Activated T-helper 2 cell treated with anti-CD3 and anti-CD28 coated beads, Interferon-gamma antibody, Interleukin-2, Interleukin-4, amounts not matched to agents 10 μg/mL and 5 μg/mL and 100 μg/mL, durations not matched to agents 14 hours and 24 hours and 36 hours (primary cell): ENCODE measurements at regions not wholly inside any gene's neighbourhood (a gene's known extent, or its start where the extent isn't known, plus 50 kb on each side); places are given as distances from the start of the nearest gene placed in this dataset.

Experiments used
- DNase-seq: peaks from one replicate; pipeline ENCODE4 v3.0.0; 2021; ENCODE audit warnings: low spot score
- H3K27ac Mint-ChIP-seq: one replicate; pipeline ENCODE4 v1.8.0; 2021; ENCODE audit warnings: mixed read lengths
- H3K27me3 Mint-ChIP-seq: one replicate; pipeline ENCODE4 v1.8.0; 2021; ENCODE audit warnings: low read depth, mixed read lengths
- H3K36me3 Mint-ChIP-seq: one replicate; pipeline ENCODE4 v1.8.0; 2021; ENCODE audit warnings: low read depth, mixed read lengths
- H3K4me1 Mint-ChIP-seq: one replicate; pipeline ENCODE4 v1.8.0; 2021; ENCODE audit warnings: low read depth, mixed read lengths
- H3K4me3 Mint-ChIP-seq: one replicate; pipeline ENCODE4 v1.8.0; 2021; ENCODE audit warnings: low read depth, mild to moderate bottlenecking, moderate library complexity, mixed read lengths
- H3K9me3 Mint-ChIP-seq: one replicate; pipeline ENCODE4 v1.8.0; 2021; ENCODE audit warnings: mixed read lengths
- intact Hi-C: fragments of 100-400 bp; cut with micrococcal nuclease; formaldehyde crosslinking; loops from one replicate; pipeline ENCODE4 v1.15.1; 2023

GRCh38 chr9:75699017-75699416 is 191.5 kb upstream of the PCSK5 start:
- H3K27me3 Mint-ChIP-seq, result no peaks in the 10 kb centered on the region
- H3K36me3 Mint-ChIP-seq, result no peaks in the 10 kb centered on the region
- intact Hi-C loops, result no loop called here
- H3K4me3 Mint-ChIP-seq, result no peak overlapping the region
- no peaks in the 10 kb centered on the region for H3K4me1 Mint-ChIP-seq
- H3K27ac Mint-ChIP-seq, result no peak overlapping the region
- H3K9me3 Mint-ChIP-seq, result no peaks in the 10 kb centered on the region
- DNase-seq, result no peak

DNA sequence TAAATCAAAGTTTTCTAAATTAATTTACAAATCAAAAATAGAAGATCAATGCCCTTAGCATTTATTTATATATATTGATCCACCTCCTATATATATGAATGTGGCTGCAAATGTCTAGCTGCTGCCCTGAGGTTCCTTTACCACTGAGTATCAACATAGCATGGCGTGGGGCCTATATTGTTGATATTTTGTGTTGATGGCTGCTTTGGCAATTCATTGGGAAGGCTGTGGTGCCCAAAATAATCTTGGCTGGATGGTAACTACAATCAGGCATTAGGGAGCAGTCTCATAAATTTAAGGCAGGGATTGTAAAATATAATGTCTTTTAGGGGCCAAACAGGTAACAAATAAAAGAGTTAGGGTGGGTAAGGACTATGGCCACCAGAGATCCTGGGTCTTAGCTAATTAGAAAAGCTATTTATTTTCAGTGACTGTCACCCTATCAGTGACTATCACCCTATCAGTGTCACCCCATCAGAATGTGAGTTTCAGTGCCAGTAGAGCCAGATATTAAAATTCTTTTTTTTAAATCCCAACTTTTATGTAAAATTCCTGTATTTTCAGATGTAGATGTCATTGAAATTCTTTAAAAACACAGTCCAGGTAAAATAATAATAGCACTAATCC is 190.7 kb upstream of the PCSK5 start:
- no peaks in the 10 kb centered on the region for H3K27me3 Mint-ChIP-seq
- H3K4me1 Mint-ChIP-seq, result no peaks in the 10 kb centered on the region
- no peaks in the 10 kb centered on the region for H3K9me3 Mint-ChIP-seq
- no peak overlapping the region for H3K4me3 Mint-ChIP-seq
- no peak for DNase-seq
- no peak overlapping the region for H3K27ac Mint-ChIP-seq
- intact Hi-C loops, result no loop called here
- no peaks in the 10 kb centered on the region for H3K36me3 Mint-ChIP-seq

- no peak for DNase-seq
- H3K27ac Mint-ChIP-seq, result no peak overlapping the region
- no peaks in the 10 kb centered on the region for H3K9me3 Mint-ChIP-seq
- no peaks in the 10 kb centered on the region for H3K36me3 Mint-ChIP-seq
- H3K4me3 Mint-ChIP-seq, result no peak overlapping the region
- intact Hi-C loops, result no loop called here
- H3K27me3 Mint-ChIP-seq, result no peaks in the 10 kb centered on the region
- H3K4me1 Mint-ChIP-seq, result no peaks in the 10 kb centered on the region
These were observed 190.2 kb upstream of the PCSK5 start for GRCh38 chr9:75700252-75700640.

GRCh38 chr9:75707191-75707590 is 183.3 kb upstream of the PCSK5 start:
- H3K4me1 Mint-ChIP-seq, result no peaks in the 10 kb centered on the region
- H3K9me3 Mint-ChIP-seq, result no peaks in the 10 kb centered on the region
- no peak for DNase-seq
- H3K36me3 Mint-ChIP-seq, result no peaks in the 10 kb centered on the region
- H3K4me3 Mint-ChIP-seq, result no peak overlapping the region
- intact Hi-C loops, result no loop called here
- peaks cover 2% of the 10 kb centered on the region for H3K27me3 Mint-ChIP-seq
- no peak overlapping the region for H3K27ac Mint-ChIP-seq

GRCh38 chr9:75709698-75710097 is 180.8 kb upstream of the PCSK5 start:
- no peaks in the 10 kb centered on the region for H3K9me3 Mint-ChIP-seq
- H3K4me3 Mint-ChIP-seq, result no peak overlapping the region
- intact Hi-C loops, result no loop called here
- no peaks in the 10 kb centered on the region for H3K36me3 Mint-ChIP-seq
- no peak overlapping the region for H3K27ac Mint-ChIP-seq
- no peak for DNase-seq
- peaks cover 2% of the 10 kb centered on the region for H3K27me3 Mint-ChIP-seq
- no peaks in the 10 kb centered on the region for H3K4me1 Mint-ChIP-seq

GRCh38 chr9:75712700-75713099 is 177.8 kb upstream of the PCSK5 start:
- Mint-ChIP-seq H3K4me1 (no peaks in the 10 kb centered on the region), H3K27ac (no peak overlapping the region)
- intact Hi-C loops, result no loop called here

GRCh38 chr9:75713335-75713734 is 177.1 kb upstream of the PCSK5 start:
- no peak overlapping the region for H3K27ac Mint-ChIP-seq
- H3K4me1 Mint-ChIP-seq, result no peaks in the 10 kb centered on the region
- no peak for DNase-seq
- H3K27me3 Mint-ChIP-seq, result peaks cover 2% of the 10 kb centered on the region
- no peaks in the 10 kb centered on the region for H3K9me3 Mint-ChIP-seq
- intact Hi-C loops, result no loop called here
- no peak overlapping the region for H3K4me3 Mint-ChIP-seq
- no peaks in the 10 kb centered on the region for H3K36me3 Mint-ChIP-seq

More at GRCh38 chr9:75712700-75713099, 177.8 kb upstream of the PCSK5 start:
- Mint-ChIP-seq H3K9me3 (no peaks in the 10 kb centered on the region), H3K27me3 (peaks cover 2% of the 10 kb centered on the region), H3K36me3 (no peaks in the 10 kb centered on the region), H3K4me3 (no peak overlapping the region)
- DNase-seq, result no peak

DNA sequence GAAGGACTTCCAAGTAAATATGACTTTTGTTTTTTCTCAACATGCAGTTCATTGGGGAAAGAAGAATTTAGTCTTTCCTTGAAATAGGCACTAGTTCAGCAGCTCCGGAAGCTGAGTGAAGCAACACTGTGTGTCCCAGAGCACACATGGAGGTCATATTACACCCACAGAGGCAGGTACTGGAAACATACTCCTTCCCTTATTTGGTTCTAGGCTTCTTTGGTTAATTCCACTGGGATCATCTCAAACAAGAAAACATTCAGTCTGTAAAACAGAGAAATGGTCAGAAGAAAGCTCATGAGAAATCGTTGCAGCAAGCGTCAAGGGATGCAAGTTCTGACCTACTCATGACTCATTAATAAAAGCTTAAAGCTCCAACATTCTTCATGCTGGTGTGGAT is 175.1 kb upstream of the PCSK5 start:
- DNase-seq, result no peak
- H3K4me3 Mint-ChIP-seq, result no peak overlapping the region
- no peaks in the 10 kb centered on the region for H3K9me3 Mint-ChIP-seq
- H3K36me3 Mint-ChIP-seq, result no peaks in the 10 kb centered on the region
- intact Hi-C loops, result no loop called here
- H3K27me3 Mint-ChIP-seq, result no peaks in the 10 kb centered on the region
- H3K4me1 Mint-ChIP-seq, result no peaks in the 10 kb centered on the region
- H3K27ac Mint-ChIP-seq, result no peak overlapping the region

DNA sequence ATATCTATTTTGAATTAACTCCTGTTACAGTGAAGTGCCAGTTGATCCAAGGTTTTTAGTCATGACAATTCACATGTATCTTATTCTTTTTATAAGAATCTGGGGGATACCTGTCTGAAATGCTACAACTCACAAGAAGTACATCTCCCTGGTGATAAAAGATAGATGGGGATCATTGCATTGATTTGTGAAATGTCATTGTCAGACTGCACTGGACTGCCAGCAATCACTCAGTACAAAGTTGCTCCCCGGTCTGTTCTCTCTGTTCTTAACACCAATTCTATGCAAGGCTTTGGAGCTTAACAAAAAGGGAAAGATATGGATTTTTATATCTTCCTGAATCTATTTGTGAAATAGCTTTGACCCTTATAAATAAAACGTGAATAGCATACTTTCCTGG is 171.8 kb upstream of the PCSK5 start:
- H3K27ac Mint-ChIP-seq, result no peak overlapping the region
- DNase-seq, result no peak
- H3K4me1 Mint-ChIP-seq, result no peaks in the 10 kb centered on the region
- H3K27me3 Mint-ChIP-seq, result no peaks in the 10 kb centered on the region
- no peaks in the 10 kb centered on the region for H3K9me3 Mint-ChIP-seq
- intact Hi-C loops, result no loop called here
- no peaks in the 10 kb centered on the region for H3K36me3 Mint-ChIP-seq
- H3K4me3 Mint-ChIP-seq, result no peak overlapping the region

DNA sequence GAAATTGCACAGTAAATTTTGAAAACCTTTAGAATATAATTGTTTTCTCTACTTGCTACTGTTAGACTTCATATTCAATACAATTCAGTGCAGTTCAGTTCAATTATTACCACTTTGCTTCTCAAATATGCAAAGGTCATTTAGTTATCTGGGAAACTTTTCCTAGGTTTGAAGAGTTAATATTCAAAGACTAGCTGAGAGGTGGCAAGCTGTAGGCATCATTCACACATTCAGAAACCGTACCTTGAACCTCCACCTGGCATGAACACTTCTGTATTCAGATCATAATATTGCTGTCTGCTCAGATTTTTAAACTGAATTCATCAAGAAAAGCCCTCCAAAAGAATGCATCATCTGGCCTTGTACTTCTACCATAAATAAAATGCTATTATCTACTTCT is 162.1 kb upstream of the PCSK5 start:
- no peaks in the 10 kb centered on the region for H3K27me3 Mint-ChIP-seq
- no peaks in the 10 kb centered on the region for H3K4me1 Mint-ChIP-seq
- no peak overlapping the region for H3K27ac Mint-ChIP-seq
- no peak for DNase-seq
- no peak overlapping the region for H3K4me3 Mint-ChIP-seq
- H3K9me3 Mint-ChIP-seq, result no peaks in the 10 kb centered on the region
- no peaks in the 10 kb centered on the region for H3K36me3 Mint-ChIP-seq
- intact Hi-C loops, result no loop called here

DNA sequence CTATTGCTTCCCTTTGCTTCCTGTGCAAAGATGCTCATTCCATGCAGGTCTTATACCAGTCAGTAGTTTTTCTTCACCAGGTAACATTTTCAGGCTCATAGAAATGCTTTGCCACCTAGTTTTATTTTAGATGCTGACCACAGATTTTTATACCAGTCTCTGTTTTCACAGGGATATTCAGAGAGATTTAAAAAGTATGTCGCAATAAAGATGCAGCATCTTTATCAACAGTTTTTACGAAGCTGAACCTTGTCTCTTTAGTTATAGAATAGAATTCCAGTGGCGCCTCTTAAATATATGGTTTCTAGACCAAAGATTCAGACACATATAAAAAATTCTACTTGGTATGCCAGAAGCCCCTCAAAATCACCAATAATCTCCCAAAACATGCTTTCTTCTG is 155.7 kb upstream of the PCSK5 start:
- no peaks in the 10 kb centered on the region for H3K4me1 Mint-ChIP-seq
- intact Hi-C loops, result no loop called here
- no peak for DNase-seq
- H3K9me3 Mint-ChIP-seq, result no peaks in the 10 kb centered on the region
- peaks cover 1% of the 10 kb centered on the region for H3K27me3 Mint-ChIP-seq
- no peak overlapping the region for H3K4me3 Mint-ChIP-seq
- no peaks in the 10 kb centered on the region for H3K36me3 Mint-ChIP-seq
- H3K27ac Mint-ChIP-seq, result no peak overlapping the region

- no peak for DNase-seq
- Mint-ChIP-seq H3K36me3 (no peaks in the 10 kb centered on the region), H3K27ac (no peak overlapping the region), H3K4me3 (no peak overlapping the region), H3K27me3 (peaks cover 1% of the 10 kb centered on the region), H3K9me3 (no peaks in the 10 kb centered on the region), H3K4me1 (no peaks in the 10 kb centered on the region)
- intact Hi-C loops, result no loop called here
These were observed 150.4 kb upstream of the PCSK5 start for GRCh38 chr9:75739884-75740611.

- H3K4me1 Mint-ChIP-seq, result no peaks in the 10 kb centered on the region
- H3K9me3 Mint-ChIP-seq, result no peaks in the 10 kb centered on the region
- H3K27ac Mint-ChIP-seq, result no peak overlapping the region
- H3K36me3 Mint-ChIP-seq, result no peaks in the 10 kb centered on the region
- intact Hi-C loops, result no loop called here
- no peak overlapping the region for H3K4me3 Mint-ChIP-seq
- DNase-seq, result no peak
- H3K27me3 Mint-ChIP-seq, result peaks cover 1% of the 10 kb centered on the region
These were observed 146.6 kb upstream of the PCSK5 start for GRCh38 chr9:75743855-75744254.
